ENCODE measurements at regions not wholly inside any gene's neighbourhood (a gene's known extent, or its start where the extent isn't known, plus 50 kb on each side); places are given as distances from the start of the nearest gene placed in this dataset.

DNA sequence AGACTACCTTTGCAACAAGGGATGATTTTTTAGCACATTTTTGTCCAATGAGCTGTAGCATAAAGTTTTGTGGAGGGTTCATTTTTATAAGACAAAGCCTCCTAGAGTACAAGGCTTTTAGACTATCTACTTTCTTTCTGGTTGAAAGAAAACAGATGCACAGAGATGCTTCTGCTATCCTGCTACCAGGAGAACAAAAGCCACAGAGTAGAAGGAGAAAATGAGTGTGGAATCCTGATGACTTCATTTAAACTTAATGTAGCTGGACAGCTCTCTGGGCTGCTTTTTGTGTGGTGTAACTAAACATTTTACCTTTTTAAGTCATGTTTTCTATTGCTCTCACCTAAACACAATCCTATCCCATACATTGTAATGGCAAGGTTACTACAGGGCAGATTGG lies 1009.4 kb downstream of the TLE1 start:
- no peak for TF ChIP-seq TAF1 (IDR thresholded peaks at IDR 0.05; ENCODE audit: borderline replicate concordance, insufficient read depth, low read length)
- TF ChIP-seq, protein P1, sequence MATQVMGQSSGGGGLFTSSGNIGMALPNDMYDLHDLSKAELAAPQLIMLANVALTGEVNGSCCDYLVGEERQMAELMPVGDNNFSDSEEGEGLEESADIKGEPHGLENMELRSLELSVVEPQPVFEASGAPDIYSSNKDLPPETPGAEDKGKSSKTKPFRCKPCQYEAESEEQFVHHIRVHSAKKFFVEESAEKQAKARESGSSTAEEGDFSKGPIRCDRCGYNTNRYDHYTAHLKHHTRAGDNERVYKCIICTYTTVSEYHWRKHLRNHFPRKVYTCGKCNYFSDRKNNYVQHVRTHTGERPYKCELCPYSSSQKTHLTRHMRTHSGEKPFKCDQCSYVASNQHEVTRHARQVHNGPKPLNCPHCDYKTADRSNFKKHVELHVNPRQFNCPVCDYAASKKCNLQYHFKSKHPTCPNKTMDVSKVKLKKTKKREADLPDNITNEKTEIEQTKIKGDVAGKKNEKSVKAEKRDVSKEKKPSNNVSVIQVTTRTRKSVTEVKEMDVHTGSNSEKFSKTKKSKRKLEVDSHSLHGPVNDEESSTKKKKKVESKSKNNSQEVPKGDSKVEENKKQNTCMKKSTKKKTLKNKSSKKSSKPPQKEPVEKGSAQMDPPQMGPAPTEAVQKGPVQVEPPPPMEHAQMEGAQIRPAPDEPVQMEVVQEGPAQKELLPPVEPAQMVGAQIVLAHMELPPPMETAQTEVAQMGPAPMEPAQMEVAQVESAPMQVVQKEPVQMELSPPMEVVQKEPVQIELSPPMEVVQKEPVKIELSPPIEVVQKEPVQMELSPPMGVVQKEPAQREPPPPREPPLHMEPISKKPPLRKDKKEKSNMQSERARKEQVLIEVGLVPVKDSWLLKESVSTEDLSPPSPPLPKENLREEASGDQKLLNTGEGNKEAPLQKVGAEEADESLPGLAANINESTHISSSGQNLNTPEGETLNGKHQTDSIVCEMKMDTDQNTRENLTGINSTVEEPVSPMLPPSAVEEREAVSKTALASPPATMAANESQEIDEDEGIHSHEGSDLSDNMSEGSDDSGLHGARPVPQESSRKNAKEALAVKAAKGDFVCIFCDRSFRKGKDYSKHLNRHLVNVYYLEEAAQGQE (IDR thresholded peaks at IDR 0.05; ENCODE audit: insufficient read depth in 1 of 2, low read depth in 2 of 2, low read length in 2 of 2): no peak
